Adrenal gland (tissue), 5 donors: ENCODE measurements at regions not wholly inside any gene's neighbourhood (a gene's known extent, or its start where the extent isn't known, plus 50 kb on each side); places are given as distances from the start of the nearest gene placed in this dataset.

Experiments
- POLR2A ChIP-seq, 2 donors: fragments of 450-650 bp; IDR thresholded peaks; one replicate each; pipeline ENCODE4 v1.6.1; 2017; ENCODE audit warnings: antibody characterized with exemption in 2 of 2, mild to moderate bottlenecking in 2 of 2, moderate library complexity in 1 of 2
- TF ChIP-seq, protein P1 (sequence below), 6 experiments: fragments of 450-650 bp in 4 of 6; fragments of 200-600 bp in 2 of 6; sonication (generic) in 1 of 6; IDR thresholded peaks; 1 replicate in 5 of 6; 2 replicates in 1 of 6; pipeline versions ENCODE4 v1.5.1 to v1.8.0; 2016 to 2021; ENCODE audit warnings: antibody characterized with exemption in 6 of 6, mild to moderate bottlenecking in 2 of 6, moderate library complexity in 1 of 6
- donor health status: DM: no; HTN: no; CAD: no.

DNA sequence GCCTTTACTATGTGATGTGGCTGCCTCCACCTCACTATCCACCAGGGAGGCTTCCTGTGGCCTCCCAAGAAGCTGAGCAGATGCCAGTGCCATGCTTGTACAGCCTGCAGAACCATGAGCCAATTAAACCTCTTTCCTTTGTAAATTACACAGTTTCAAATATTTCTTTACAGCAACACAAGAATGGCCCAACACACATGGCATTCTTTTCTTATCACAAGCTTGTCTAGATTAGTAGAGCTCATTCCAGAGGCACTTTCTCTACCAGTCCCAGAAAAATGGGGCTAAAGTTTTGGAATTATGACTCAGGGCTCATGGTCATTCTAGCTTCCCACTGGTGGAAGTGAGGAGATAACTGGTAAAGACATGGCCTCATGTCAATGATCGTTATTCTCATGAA is 655.2 kb downstream of the LMO4 start:
- TF ChIP-seq POLR2A (IDR thresholded peaks at IDR 0.05), result no peak
- TF ChIP-seq, protein P1, sequence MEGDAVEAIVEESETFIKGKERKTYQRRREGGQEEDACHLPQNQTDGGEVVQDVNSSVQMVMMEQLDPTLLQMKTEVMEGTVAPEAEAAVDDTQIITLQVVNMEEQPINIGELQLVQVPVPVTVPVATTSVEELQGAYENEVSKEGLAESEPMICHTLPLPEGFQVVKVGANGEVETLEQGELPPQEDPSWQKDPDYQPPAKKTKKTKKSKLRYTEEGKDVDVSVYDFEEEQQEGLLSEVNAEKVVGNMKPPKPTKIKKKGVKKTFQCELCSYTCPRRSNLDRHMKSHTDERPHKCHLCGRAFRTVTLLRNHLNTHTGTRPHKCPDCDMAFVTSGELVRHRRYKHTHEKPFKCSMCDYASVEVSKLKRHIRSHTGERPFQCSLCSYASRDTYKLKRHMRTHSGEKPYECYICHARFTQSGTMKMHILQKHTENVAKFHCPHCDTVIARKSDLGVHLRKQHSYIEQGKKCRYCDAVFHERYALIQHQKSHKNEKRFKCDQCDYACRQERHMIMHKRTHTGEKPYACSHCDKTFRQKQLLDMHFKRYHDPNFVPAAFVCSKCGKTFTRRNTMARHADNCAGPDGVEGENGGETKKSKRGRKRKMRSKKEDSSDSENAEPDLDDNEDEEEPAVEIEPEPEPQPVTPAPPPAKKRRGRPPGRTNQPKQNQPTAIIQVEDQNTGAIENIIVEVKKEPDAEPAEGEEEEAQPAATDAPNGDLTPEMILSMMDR (IDR thresholded peaks at IDR 0.05), result no peak
